Lower lobe of right lung (tissue), 2 donors: ENCODE measurements at regions not wholly inside any gene's neighbourhood (a gene's known extent, or its start where the extent isn't known, plus 50 kb on each side); places are given as distances from the start of the nearest gene placed in this dataset.

Source experiments
- ATAC-seq, 2 donors: fragments of 200-7000 bp; cut with Tn5 transposase; one replicate each; pipeline ENCODE4 v1.9.1; 2020 to 2022; ENCODE audit warnings: mild to moderate bottlenecking in 2 of 2, moderate library complexity in 2 of 2
- DNase-seq: peaks from one replicate; pipeline ENCODE4 v3.0.0-alpha.2; 2020
- H3K27ac ChIP-seq: fragments of 200-600 bp; one replicate; pipeline ENCODE4 v1.8.0; 2022
- H3K27me3 ChIP-seq: fragments of 200-600 bp; one replicate; pipeline ENCODE4 v1.8.0; 2022; ENCODE audit warnings: low read depth
- H3K36me3 ChIP-seq: fragments of 200-600 bp; one replicate; pipeline ENCODE4 v1.8.0; 2022; ENCODE audit warnings: mild to moderate bottlenecking
- H3K4me1 ChIP-seq: fragments of 200-600 bp; one replicate; pipeline ENCODE4 v1.8.0; 2022
- H3K4me3 ChIP-seq: fragments of 200-600 bp; one replicate; pipeline ENCODE4 v1.8.0; 2022; ENCODE audit warnings: mild to moderate bottlenecking
- H3K9me3 ChIP-seq: fragments of 200-600 bp; one replicate; pipeline ENCODE4 v1.8.0; 2022
- CTCF ChIP-seq: fragments of 200-600 bp; IDR thresholded peaks from one replicate; pipeline ENCODE4 v1.8.0; 2022; ENCODE audit warnings: antibody characterized with exemption, mild to moderate bottlenecking
- intact Hi-C: fragments of 100-400 bp; cut with DNase I; formaldehyde crosslinking; loops from one replicate; pipeline ENCODE4 v1.11.0; 2022
- donor health status: DM: no; HTN: yes; CAD: no; lungs with severe emphysema.

GRCh38 chr18:67310826-67311225 is 205.7 kb downstream of the DSEL start:
- H3K27ac ChIP-seq: no peak overlapping the region
- no peaks in the 10 kb centered on the region for H3K36me3 ChIP-seq
- DNase-seq (no peak), ATAC-seq (no peak)
- H3K27me3 ChIP-seq: no peaks in the 10 kb centered on the region
- intact Hi-C loops: no loop called here
- H3K4me3 ChIP-seq: no peak overlapping the region
- no peak for TF ChIP-seq CTCF
- no peaks in the 10 kb centered on the region for H3K9me3 ChIP-seq
- no peaks in the 10 kb centered on the region for H3K4me1 ChIP-seq

DNA sequence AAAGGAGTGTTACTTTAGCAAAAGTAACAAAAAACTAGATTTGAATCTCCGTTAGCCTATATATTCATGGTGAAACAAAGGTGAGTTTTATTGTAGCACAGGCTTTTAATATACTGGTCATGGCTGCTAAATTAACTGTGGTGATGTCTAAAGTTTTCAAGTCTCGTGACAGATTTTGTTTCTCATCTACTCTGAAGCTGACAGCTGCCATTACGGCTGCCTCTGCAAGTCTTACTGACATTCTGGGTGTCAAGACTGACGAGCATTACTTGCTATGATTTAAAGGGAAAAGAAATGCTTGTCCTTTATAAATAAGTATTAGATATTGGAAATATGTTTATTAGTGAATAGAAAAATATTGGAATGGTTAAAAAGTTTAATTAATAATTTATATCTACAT is 207.7 kb downstream of the DSEL start:
- intact Hi-C loops: no loop called here
- Histone ChIP-seq H3K27ac (no peak overlapping the region), H3K9me3 (no peaks in the 10 kb centered on the region), H3K4me1 (no peaks in the 10 kb centered on the region), H3K4me3 (no peak overlapping the region), H3K27me3 (no peaks in the 10 kb centered on the region), H3K36me3 (no peaks in the 10 kb centered on the region)
- no peak for TF ChIP-seq CTCF
- no peak for ATAC-seq
- no peak for DNase-seq

DNA sequence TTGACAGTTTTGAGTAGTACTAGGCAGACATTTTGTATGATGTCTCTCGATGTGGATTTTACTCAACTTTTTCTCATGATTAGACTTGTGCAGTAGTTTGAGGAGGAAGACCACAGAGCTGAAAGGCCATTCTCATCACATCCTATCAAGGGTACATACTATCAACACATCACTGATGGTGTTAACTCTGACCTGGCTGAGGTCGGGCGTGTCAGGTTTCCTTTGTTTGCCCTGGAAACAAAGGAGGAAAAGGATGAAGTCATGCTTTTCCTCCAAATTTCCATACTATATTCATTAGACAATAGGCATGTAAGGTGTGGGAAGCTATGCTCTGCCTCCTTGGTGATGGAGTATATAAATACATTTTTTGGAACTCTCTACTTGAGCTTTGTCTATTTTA is 211.1 kb downstream of the DSEL start:
- DNase-seq (no peak), ATAC-seq (no peak)
- Histone ChIP-seq H3K4me3 (no peak overlapping the region), H3K9me3 (peaks cover 4% of the 10 kb centered on the region), H3K4me1 (no peaks in the 10 kb centered on the region), H3K27me3 (no peaks in the 10 kb centered on the region), H3K36me3 (no peaks in the 10 kb centered on the region), H3K27ac (no peak overlapping the region)
- intact Hi-C loops: no loop called here
- TF ChIP-seq CTCF: no peak

GRCh38 chr18:67302043-67302442 is 214.5 kb downstream of the DSEL start:
- no peaks in the 10 kb centered on the region for H3K27me3 ChIP-seq
- H3K27ac ChIP-seq: no peak overlapping the region
- H3K4me1 ChIP-seq: no peaks in the 10 kb centered on the region
- H3K36me3 ChIP-seq: no peaks in the 10 kb centered on the region
- H3K9me3 ChIP-seq: peaks cover 7% of the 10 kb centered on the region
- no peak for ATAC-seq
- no peak for DNase-seq
- no peak for TF ChIP-seq CTCF
- intact Hi-C loops: no loop called here
- no peak overlapping the region for H3K4me3 ChIP-seq

DNA sequence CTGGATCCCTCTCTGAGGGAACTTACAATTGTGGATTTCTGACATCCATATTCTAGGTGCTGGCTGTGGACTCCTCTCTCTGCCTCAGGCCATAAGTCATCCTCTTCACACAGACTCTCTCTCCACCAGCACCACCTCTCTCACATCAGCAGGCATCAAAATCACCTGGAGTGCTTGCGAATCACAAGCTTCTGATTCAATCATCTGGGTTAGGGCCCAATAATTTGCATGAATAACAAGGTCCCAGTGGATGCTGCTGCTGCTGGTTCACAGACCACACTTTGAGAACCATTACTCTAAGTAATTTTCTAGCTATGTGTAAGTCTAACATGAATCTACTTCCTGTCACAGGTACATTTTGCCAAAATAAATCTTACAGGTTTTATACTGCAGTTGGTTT is 214.9 kb downstream of the DSEL start:
- H3K9me3 ChIP-seq: peaks cover 7% of the 10 kb centered on the region
- no peaks in the 10 kb centered on the region for H3K4me1 ChIP-seq
- no peak for ATAC-seq
- H3K4me3 ChIP-seq: no peak overlapping the region
- H3K27ac ChIP-seq: no peak overlapping the region
- no peak for TF ChIP-seq CTCF
- no peaks in the 10 kb centered on the region for H3K27me3 ChIP-seq
- DNase-seq: no peak
- H3K36me3 ChIP-seq: no peaks in the 10 kb centered on the region
- intact Hi-C loops: no loop called here

DNA sequence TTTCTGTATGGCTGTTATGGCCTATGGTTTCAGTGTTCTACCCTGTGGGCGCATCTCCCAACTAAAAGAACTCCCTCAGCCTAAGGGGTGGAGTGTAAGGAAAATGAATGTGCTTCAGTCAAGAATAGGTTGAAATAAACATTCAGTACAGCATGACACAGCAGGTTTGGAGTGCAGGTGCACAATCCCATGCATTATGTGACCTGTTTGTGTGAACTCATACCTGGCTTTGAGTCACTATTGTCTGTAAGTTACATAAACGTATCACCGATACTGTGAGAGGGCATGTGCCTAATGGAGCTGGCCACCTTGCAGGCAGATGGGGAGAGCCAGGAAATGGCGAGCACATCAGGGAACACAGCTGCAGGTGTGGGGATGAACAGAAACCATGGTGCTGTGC is 216.0 kb downstream of the DSEL start:
- no peak overlapping the region for H3K4me3 ChIP-seq
- TF ChIP-seq CTCF: no peak
- no peak for DNase-seq
- no peaks in the 10 kb centered on the region for H3K4me1 ChIP-seq
- ATAC-seq: no peak
- H3K36me3 ChIP-seq: no peaks in the 10 kb centered on the region
- intact Hi-C loops: no loop called here
- H3K27me3 ChIP-seq: no peaks in the 10 kb centered on the region
- H3K27ac ChIP-seq: no peak overlapping the region
- peaks cover 7% of the 10 kb centered on the region for H3K9me3 ChIP-seq
